HCT116 (cell line): ENCODE measurements at regions not wholly inside any gene's neighbourhood (a gene's known extent, or its start where the extent isn't known, plus 50 kb on each side); places are given as distances from the start of the nearest gene placed in this dataset.
"Not testable (repeated sequence)": the region's sequence is repeated elsewhere in the genome, so short reads cannot be mapped to it uniquely, and the experiment has no call there.

ENCODE experiments used
- ATF3 ChIP-seq: IDR thresholded peaks from 2 replicates; pipeline ENCODE4 v1.6.1; 2012
- EZH2 ChIP-seq: fragments of 200-600 bp; sonication (generic); IDR thresholded peaks from 2 replicates; pipeline ENCODE4 v1.6.1; 2017; ENCODE audit warnings: antibody characterized with exemption, mixed run types
- FOSL1 ChIP-seq: IDR thresholded peaks from 2 replicates; pipeline ENCODE4 v1.6.1; 2012; ENCODE audit warnings: low read depth
- JUND ChIP-seq: IDR thresholded peaks from 2 replicates; pipeline ENCODE4 v1.6.1; 2012
- POLR2AphosphoS5 ChIP-seq: IDR thresholded peaks from 2 replicates; pipeline ENCODE4 v1.6.1; 2011; ENCODE audit warnings: mild to moderate bottlenecking, low read depth, low read length, moderate library complexity
- TF ChIP-seq, protein P1 (sequence below), 3 experiments: fragments of 200-600 bp in 1 of 3; sonication (generic) in 1 of 3; IDR thresholded peaks in 2 of 3; conservative IDR thresholded peaks in 1 of 3; 2 replicates each; pipeline ENCODE4 v1.5.1; 2012 to 2017; ENCODE audit warnings: low read depth in 2 of 3, low read length in 2 of 3, antibody characterized with exemption in 1 of 3, borderline replicate concordance in 1 of 3, control low read depth in 1 of 3, mild to moderate bottlenecking in 1 of 3, mixed read lengths in 1 of 3, mixed run types in 1 of 3, moderate library complexity in 1 of 3; ENCODE audit not compliant: insufficient read depth in 1 of 3

- TF ChIP-seq JUND, POLR2AphosphoS5, EZH2, ATF3, FOSL1: not testable (repeated sequence)
- TF ChIP-seq, protein P1, sequence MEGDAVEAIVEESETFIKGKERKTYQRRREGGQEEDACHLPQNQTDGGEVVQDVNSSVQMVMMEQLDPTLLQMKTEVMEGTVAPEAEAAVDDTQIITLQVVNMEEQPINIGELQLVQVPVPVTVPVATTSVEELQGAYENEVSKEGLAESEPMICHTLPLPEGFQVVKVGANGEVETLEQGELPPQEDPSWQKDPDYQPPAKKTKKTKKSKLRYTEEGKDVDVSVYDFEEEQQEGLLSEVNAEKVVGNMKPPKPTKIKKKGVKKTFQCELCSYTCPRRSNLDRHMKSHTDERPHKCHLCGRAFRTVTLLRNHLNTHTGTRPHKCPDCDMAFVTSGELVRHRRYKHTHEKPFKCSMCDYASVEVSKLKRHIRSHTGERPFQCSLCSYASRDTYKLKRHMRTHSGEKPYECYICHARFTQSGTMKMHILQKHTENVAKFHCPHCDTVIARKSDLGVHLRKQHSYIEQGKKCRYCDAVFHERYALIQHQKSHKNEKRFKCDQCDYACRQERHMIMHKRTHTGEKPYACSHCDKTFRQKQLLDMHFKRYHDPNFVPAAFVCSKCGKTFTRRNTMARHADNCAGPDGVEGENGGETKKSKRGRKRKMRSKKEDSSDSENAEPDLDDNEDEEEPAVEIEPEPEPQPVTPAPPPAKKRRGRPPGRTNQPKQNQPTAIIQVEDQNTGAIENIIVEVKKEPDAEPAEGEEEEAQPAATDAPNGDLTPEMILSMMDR (IDR thresholded peaks at IDR 0.05 in 2 of 3, conservative IDR thresholded peaks at IDR 0.05 in 1 of 3; ENCODE audit: borderline replicate concordance in 1 of 3, insufficient read depth in 1 of 3, low read depth in 2 of 3, low read length in 2 of 3), result not testable (repeated sequence)
Observed at GRCh38 chr3:171519423-171519822, 59.2 kb upstream of the TNIK start.
